Glomerular endothelial cell (primary cell): ENCODE measurements at regions not wholly inside any gene's neighbourhood (a gene's known extent, or its start where the extent isn't known, plus 50 kb on each side); places are given as distances from the start of the nearest gene placed in this dataset.
"Not testable (repeated sequence)": the region's sequence is repeated elsewhere in the genome, so short reads cannot be mapped to it uniquely, and the experiment has no call there.

ENCODE experiments used
- DNase-seq: peaks from one replicate; pipeline ENCODE4 v3.0.0-alpha.2; 2011; ENCODE audit warnings: low read depth, low spot score; ENCODE audit errors: extremely low read depth

DNA sequence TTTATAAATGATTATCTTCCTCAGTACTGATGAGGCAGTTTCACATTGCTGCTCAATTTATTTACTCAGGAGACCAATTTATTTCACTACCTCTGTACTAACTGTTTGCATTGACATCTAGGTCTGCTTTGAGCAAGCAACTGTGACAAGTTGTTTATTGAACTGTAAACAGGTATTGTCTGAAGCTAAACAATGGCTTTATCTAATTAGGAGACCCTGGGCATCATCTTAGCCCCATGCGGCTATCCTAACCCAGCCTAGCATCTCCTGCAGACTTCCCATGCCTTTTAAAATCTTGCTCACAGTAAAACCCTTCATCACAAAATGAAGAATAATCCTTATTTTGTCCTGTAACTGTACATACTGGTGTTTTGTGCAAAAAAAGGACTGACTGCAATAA, 348.2 kb downstream of the RWDD3 start:
- no peak for DNase-seq

DNA sequence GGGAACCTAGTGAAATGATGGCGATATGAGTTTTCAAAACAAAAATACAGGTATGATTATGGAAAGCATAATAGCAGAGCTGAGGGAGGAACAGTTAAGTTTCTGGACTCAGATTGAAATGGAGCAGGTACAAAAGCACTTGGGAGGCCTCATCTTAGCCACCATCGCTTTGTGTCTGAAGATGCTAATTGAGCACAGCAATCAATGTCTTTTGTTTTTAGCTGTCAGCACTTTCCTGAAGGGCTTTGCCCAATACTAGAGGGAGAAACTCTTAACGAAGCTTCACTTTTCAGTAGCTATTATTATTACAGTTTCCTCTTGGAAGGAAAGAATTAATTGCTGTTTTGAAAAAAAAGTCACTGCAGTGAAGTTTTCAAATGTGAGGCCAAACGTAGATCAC, 348.7 kb downstream of the RWDD3 start:
- DNase-seq: no peak

DNA sequence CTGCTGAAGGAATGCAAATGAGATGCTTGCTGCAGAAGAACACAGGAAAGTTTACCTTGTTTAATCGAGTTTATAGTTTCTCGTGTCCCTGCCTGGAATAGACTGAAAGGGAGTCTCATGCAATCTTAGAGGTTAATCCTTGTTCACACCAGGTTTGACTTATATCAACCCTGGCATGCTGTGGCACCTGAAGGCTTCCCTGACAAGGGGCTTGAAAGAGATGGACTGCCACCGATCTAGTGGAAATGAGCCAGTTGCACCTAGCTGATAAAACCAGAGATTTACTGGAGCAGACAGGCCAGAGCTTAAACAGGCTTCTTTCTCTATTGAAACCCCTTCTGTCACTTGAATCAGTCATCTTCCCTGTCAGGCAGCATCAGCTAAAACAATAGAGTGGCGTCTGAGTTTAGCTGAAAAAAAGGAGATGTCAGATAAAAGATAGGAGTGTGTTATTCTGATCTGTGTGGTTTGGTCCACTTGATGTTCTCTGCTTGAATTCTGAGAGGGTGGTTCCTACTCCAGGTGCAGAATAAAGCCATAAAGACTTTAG, 349.7 kb downstream of the RWDD3 start:
- DNase-seq: no peak

DNA sequence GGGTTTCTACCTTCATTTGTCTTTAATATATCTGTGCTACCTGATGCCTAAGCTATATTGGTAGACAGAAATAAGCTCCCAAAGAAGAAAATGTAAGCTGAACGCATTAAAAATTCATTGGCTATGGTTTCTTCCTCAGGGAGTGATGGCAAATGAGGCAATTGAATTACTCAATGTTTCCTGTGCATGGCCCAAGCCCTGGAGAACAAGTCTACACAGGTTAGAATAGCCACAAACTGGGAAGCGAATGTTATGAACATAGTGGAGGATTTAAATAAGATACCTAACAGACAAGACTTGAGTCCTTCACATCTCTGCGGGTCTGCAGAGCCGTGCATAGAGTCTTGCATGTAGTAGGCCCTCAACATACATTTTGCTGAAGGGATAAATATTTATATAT, 350.3 kb downstream of the RWDD3 start:
- no peak for DNase-seq

DNA sequence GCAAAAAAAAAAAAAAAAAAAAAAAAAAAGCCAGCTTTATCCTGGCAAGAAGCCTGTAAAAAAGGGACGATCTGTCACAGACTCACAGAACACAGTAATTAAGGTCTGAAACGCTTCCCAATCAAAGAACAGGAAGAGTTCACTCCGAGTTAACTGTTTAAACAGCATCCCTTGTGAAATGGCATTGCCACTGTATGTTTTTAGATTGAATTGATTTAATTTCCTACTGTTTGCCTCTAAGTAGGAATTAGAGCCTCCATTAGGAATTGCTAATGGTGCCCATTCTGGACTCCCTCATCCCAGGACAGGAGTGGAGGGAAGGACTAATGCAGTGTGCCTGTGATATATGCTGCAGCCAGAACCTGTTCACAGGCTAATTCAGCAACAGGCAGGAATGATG, 370.8 kb downstream of the RWDD3 start:
- DNase-seq: no peak

DNA sequence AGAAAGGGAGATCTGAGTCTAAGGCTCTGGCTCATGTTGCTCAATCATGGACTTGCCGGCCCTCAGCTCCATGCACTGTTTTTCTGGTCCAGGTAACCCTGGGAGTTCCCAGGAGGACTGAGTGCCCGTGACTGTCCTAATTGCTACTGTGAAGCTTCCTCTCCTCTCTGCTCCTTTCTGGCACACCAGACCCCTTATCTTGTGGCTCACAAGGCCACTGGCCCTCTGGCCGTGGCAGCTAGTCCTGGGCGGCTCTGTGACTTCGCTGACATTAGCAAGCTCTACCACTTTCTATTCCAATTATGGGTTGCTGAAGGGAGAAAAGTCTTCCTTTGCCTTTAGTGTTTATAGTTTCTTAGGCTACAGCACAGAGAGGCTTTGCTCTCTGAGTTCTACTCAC, 380.2 kb downstream of the RWDD3 start:
- no peak for DNase-seq

DNA sequence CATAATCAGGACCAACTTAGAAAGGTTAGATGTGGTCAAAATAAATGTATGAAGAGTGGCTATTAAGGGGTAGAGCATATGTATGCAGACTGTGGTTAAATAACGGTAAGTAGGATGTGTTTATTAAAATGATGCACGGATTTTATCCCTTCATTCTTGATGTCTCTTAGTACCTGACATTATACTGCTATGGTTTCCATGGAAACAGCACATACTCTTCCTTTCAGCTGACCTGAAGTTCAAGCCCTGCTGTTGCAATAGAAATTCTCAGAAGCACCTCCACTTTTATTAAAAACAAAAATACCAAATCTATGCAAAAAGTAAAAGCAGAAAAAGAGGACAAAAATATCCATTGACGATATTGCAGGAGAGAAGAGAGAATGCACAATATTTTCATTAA, 381.4 kb downstream of the RWDD3 start:
- DNase-seq: no peak

DNA sequence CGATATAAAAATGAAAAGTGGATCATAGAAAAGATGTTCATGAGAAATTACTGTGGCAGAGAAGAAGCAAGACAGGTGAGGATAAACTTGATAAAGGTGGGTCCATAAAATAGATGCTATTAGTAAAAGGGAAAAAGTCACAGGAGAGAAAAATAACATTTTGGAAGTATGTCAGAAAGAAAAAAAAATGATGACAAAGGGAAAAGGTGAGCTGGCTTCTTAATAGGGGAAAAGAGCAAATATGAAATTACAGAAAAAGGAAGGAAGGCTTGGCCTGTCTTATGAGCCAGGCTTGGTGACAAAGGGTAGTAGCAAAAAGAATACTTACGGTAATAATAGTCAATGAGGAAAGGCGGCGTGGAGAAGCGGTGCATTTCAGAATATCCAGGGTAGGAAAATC, 386.1 kb downstream of the RWDD3 start:
- no peak for DNase-seq

DNA sequence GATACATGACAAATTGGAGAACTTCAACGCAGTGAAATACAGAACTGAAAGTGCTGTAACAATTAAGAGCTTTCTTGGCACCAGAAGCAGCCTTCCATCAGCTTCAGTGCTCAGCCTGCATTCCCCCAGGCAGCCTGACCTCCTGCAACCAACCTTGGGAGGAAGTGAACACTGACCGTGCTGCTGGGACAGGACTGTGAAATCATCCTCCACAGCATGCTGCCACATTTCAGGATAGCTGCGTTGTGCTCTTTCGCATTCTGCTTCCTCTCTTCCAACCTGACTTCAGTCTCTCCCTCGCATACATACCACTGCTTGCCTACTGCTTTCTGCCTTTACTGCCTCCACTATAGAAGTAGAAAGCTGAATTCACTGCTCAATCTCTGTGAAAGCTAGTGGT, 388.6 kb downstream of the RWDD3 start:
- DNase-seq: no peak

DNA sequence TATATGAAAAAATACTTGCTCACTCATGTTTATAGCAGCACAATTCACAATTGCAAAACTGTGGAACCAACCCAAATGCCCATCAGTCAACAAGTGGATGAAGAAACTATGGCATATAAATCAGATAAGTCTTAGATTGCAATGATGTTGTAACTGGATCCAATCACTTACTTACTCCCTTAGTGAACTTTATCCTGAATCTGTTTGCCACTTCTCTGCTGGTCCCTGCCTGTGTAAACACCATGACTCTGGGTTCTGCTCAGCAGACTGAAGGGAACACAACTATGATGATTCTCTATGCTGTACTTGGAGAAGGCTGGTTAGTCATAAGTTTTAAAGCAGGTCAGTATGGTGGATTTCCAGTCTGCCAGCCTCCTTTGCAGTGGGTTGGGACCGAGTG, 391.2 kb downstream of the RWDD3 start:
- DNase-seq: no peak

DNA sequence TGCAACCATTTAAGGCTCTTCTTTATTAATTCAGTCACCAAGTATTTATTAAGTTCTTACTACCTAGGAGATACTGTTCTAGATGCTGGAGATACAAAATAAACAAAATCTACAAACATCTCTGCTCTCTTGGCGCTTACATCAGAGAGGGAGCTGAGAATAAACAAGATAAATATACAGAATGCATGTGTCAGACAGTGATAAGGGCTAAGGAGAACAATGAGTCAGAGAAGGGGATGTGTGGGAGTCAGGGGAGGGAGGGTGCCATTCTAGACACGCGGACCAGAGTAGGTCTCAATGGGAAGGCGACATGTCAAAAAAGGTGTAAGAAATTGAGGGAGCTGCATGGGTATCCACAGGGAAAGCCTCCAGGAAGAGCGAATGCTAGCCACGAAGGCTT, 393.2 kb downstream of the RWDD3 start:
- no peak for DNase-seq

DNA sequence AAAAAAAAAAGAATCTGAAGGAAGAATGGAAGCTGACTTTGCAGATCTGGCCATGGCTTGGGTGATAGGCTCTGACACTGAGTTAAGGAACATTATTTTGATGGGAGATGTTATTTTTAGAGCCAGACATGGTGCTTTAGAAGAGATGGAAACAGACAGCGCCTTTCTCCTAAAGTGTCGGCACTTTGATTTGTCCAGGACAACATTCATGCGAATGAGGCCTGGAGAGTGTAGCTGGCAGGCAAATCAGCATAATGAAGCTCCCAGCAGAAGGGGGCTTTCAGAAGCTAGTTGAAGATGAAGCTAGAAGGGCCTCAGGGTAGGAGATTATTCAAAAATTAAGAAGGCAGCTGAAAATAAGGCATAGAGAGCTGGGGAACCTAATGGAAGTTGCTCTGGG, 397.7 kb downstream of the RWDD3 start:
- no peak for DNase-seq

DNA sequence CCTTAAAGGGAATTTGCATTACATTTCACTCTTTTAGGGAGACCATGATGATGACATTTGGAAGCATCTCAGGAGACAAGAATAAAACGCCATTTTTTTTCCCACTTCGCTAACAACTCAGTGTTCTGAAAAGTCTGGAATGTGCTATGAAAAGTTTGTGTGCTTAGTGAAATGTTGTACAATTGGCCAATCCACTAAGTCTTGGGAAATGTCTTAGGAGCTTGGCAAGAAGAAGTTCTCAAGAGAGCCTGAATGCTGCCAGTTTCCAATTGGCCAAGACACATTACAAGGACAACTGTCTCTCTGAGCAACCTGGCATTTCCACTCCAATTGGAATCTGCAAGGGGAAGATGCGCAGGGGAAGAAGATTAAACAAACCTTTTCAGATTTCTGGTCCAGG, 401.8 kb downstream of the RWDD3 start:
- DNase-seq: no peak

DNA sequence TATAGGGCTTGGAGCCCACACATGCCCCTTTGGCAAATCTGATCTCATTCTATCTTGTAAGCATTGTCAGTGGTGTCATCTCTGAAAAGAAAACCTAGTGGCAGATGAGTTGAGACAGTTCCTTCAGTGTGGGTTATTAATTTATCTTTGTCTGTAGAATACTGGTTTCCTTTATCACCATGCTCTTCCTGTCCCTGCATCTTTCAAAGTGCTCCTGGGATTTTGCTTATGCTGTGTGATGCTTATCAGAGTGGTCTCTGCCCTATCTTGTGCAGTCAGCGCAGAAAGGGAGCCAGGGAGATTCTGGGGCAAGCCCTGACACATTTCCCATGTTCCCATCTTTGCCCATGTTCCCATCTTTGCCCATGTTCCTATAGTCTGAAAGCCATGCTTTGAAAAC, 402.9 kb downstream of the RWDD3 start:
- DNase-seq: no peak

DNA sequence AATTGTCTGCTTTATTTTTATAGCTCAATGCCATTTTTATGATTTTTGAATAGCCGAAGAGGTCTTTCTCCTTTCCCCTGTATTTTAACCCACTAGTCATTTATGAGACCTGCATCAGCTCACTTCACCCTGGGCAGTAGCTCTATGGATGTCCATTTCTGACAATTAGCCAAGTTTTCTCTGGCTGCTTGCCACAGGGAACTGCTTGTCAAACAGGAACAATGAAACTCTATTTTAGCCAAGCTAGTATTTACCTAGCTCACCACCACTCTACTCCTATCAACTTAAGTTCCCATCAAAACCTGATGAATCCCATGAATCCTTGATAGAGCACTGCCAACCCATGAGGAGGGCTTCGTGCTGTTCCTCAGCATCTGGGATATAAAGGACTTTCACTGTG, 406.7 kb downstream of the RWDD3 start:
- no peak for DNase-seq

DNA sequence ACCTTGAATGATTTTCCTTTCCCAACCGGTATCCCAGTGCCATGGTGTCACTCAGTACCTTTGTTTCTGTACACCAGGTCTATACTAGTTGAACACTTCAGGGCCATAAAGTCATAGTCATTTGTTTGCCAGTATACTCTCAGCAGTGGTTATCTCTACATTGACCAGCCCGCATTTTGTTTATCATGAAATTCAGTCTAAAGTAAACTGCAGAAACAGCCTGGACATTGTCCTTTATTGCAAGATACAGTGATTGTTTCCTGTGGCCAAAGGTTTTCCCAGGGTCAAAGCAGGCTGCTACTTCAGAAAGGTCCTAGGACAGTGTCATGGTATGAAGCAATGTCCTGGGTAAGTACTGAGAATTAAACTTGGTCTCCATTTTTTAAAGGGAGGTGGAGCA, 407.4 kb downstream of the RWDD3 start:
- no peak for DNase-seq

DNA sequence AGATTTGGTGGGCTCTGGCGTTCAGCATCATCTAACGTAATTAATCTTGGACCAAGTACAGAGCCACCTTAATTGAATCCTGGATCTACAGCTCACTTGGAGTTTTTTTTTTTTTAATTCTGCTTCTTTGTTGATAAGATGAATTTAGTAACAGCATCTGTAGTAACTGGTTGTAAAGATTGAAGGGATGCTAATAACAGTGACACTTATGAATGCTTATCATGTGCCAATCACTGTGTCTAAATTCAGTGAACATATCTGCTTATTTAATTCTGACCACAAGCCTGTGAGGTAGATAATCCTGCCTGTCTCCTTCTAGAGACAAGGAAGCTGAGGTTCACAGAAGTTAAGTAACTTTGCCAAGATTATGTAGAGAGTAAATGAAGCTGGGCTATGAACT, 408.0 kb downstream of the RWDD3 start:
- DNase-seq: no peak

DNA sequence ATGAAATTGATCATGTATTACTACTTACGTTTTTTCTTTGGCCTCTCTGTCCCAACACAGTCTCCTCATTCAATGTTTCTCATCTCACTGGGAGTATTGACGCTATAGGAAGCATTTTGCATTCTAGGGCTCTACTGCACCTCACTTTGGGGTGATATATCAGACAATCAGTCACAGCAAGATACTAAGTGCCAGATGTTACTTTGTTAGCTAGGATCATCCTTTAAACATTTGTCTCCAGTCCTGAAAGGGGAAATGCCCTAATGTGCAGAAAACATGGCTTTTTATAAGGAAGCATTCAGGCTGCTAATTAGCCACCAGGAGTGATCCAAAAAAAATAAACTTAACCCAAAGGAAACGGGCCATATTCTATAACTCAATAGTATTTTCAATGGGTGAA, 409.1 kb downstream of the RWDD3 start:
- DNase-seq: no peak

DNA sequence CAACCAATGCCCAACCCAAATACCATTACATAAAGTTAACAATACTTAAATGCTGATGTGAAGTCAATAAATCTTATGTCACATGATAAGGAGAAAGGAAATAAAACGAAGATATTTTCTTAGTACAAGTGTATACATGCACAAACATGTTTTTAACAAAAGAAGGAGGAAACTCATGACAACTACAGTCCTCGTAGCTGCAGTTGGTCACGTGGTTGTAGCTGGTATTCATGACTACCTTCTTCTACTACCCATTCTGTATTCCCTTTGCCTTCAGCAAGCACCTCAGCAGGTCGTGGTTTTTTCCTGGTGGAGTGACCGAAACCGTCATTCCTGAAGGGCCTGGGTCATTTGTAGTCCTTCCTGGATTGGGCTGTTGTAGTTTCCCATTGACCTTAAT, 411.1 kb downstream of the RWDD3 start:
- not testable (repeated sequence) for DNase-seq

DNA sequence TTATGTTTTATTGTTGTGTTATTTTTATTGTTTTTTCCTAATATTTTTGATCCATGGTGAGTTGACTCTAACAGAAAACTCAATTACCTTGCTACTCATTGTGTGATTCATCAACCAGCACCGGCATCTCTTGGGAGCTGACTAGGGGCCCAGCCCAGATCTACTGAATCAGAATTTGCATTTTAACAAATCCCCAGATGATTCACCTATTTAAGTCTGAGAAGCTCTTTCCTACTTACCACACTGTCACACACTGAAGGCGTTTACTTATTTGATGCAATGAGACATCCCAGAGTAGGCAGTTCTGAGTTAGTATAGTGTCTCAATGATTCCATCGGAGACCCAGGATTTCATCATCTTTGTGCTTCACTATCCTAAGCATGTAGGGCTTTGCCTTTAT, 416.6 kb downstream of the RWDD3 start:
- DNase-seq: no peak

DNA sequence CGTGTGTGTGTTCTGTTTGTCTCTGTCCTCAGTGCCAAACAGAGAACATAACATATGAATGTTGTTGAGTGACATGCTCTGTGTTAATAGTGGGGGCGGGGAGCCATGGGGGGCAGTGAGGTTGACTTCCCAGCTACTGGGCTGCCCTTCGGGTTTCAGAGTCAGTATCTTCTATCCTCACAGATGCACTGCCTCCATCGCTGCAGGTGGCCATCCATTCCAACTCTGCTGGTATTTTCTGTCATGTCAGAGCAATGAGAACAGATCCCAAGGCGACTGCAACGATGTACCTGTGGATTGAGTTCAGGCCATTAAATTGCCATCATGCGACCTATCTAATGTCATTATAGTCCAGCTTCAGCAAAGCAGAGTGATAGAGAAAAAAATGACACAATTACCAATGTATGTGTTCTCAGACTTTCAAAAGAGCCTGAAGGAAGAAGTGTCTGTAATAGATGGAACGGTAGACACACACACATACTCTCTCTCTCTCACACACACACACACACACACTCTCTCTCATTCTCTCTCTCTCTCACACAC, 418.5 kb downstream of the RWDD3 start:
- no peak for DNase-seq

DNA sequence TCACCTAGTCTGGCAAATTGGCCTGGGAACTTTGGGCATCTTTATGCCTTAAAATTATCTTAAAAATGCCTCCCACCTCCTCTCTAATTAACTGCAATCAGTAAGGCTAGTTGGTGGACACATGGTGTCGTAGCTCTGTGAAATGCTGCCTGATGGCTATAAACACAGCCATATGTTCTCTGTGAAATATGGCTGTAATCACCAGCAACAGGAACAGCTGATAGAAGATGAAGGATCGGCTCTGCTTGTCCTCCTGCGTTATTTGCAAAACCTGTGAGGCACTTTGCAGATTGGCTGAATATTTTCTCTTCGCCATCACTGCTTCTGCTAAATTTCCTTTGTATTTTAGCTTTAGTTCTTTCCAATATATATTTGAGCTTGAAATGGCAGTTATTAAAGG, 419.6 kb downstream of the RWDD3 start:
- no peak for DNase-seq

DNA sequence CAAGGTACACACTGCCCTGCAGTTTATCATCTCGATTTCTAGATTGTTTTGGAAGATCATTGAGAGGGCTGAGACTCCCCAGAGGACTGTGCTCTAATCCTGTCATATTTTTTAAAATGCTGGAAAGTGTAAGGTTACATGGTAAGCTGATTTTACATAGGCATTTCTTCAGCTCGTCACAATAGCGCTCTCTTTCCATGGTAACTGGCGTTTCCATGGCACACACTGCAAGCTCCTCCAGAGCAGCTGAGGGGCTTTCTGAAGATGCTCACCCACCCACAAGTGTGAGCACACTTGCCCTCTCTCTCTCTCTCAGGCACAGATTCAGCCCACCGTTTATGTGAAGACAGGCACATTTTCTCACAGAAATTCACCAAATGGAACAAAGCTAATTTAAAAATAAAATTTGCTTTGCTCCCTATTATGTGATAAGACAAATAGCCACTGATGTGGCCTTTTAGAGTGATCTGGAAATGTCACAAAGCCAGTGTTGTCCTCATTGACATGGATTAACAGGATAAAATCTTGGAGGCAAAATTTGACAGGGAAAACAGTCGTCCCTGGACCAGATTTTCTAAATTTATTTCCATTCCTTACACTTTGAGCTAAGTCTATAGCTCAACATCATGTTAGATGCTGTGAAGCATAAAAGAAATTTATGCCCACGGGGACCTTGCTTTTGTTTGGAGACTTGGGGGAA, 421.5 kb downstream of the RWDD3 start:
- no peak for DNase-seq
